Mononuclear cell (primary cell): ENCODE measurements at regions not wholly inside any gene's neighbourhood (a gene's known extent, or its start where the extent isn't known, plus 50 kb on each side); places are given as distances from the start of the nearest gene placed in this dataset.

Source experiments
- H3K27me3 ChIP-seq: 2 replicates; pipeline ENCODE4 v1.6.0; 2011; ENCODE audit warnings: low read length, control low read depth; ENCODE audit not compliant: insufficient read depth
- H3K4me1 ChIP-seq: 2 replicates; pipeline ENCODE4 v1.5.1; 2011; ENCODE audit warnings: mild to moderate bottlenecking, low read length, control low read depth; ENCODE audit not compliant: insufficient read depth
- H3K4me3 ChIP-seq: 2 replicates; pipeline ENCODE4 v1.5.1; 2011; ENCODE audit warnings: mild to moderate bottlenecking, low read length, moderate library complexity
- H3K9me3 ChIP-seq: 2 replicates; pipeline ENCODE4 v1.5.1; 2011; ENCODE audit warnings: low read depth, mild to moderate bottlenecking, control low read depth, low read length

GRCh38 chr10:129392855-129393254 lies 74.2 kb upstream of the MGMT start:
- H3K4me1 ChIP-seq, result no peaks in the 10 kb centered on the region
- H3K9me3 ChIP-seq, result no peaks in the 10 kb centered on the region
- no peak overlapping the region for H3K4me3 ChIP-seq
- H3K27me3 ChIP-seq, result no peaks in the 10 kb centered on the region

DNA sequence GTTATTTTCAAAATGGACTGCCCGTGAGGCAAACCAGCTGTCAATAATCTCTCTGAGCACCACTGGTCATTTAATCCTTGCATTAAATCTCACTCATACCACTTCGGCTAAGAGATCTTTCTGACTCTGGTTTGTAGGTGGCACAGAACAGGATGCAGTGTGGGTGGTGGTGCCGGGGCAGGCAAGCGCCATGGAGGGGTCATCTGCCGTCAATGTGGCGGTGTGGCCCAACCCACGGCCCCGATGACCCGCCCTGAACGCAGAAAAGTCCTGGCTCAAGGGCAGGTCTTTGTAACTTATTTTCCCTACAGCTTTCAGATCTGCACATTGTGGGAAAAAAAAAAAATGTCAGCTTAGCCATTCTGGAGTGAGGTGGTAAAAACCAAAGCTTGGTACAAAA lies 73.2 kb upstream of the MGMT start:
- Histone ChIP-seq H3K4me1 (no peaks in the 10 kb centered on the region), H3K27me3 (no peaks in the 10 kb centered on the region), H3K4me3 (no peak overlapping the region), H3K9me3 (no peaks in the 10 kb centered on the region)

DNA sequence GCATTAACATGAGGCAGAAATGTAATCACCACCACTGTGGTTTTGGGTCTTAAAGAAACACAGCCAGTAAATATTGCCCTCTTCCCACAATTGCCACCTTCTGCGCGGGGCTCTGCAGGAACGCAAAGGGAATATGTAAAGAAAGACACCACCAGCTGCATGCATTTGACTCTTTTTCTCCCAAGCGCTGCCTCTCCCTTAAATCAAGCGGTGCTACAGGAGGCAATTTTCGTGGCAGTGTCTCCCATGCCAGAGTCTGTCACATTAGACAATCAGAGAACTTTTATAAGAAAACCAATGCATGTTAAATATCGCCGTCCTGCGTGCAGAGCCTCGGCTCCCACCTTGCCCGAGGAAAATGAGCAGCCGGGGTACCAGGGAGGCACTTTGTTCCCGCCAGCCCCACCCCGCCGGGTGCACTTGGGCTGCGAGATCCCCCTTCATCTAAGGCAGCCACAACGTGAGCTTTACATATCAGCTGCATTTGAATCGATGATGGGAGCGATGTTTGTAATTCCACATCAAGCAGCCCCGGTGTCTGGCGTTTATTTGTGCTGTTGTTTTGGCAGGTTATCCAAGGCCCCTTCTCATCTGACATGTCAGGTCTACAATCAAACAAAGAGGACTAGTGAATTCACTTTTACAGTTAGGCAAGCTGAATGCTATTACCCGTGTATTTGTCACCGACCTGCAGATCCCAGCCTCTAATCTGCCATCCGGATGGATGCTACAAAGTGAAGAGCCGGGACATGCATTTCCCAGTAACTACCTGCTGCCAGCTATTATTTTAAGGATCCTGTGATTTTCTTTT lies 72.3 kb upstream of the MGMT start:
- Histone ChIP-seq H3K4me1 (no peaks in the 10 kb centered on the region), H3K9me3 (no peaks in the 10 kb centered on the region), H3K27me3 (no peaks in the 10 kb centered on the region), H3K4me3 (no peak overlapping the region)

GRCh38 chr10:129396021-129396722 lies 70.9 kb upstream of the MGMT start:
- Histone ChIP-seq H3K27me3 (no peaks in the 10 kb centered on the region), H3K4me3 (no peak overlapping the region), H3K9me3 (no peaks in the 10 kb centered on the region)

DNA sequence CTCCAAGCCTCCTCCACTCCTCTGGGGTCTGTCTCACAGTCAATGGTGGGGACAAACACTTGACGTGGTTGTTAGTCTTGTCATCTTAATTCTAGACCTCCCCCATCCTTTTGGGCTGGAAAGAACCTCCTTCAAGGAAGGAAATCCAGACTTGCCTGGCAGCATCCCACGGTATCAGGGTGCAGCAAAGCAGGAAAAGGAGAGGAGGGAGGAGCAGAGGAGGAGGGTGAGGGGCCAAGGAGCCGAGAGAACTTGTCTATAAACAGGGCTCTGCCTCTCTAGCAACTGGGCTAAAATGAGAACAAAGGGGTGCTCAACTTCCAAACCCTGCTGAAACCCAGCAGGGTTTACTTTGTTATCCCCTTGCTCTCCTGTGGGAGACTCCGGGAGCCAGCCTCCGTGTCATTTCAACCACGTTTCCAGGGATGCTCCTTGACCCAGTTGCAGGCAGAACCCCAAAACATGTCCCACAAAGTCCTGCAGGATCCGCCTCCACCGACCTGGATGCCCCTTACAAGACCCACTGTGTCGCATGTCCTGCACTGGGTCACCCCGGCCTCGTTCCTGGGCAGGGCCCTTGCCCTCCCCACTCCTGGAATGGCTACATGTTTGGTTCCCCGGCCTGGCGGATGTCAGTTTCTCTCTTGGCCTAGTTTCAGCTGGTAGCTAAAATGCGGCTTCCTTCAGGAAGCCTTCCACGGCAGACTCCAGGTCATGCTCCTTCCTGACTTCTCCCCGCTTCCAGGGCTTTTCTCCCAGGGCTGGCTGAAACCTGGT lies 69.7 kb upstream of the MGMT start:
- no peaks in the 10 kb centered on the region for H3K4me1 ChIP-seq
- no peaks in the 10 kb centered on the region for H3K9me3 ChIP-seq
- H3K4me3 ChIP-seq, result no peak overlapping the region
- H3K27me3 ChIP-seq, result no peaks in the 10 kb centered on the region

More at GRCh38 chr10:129396021-129396722, 70.9 kb upstream of the MGMT start:
- no peaks in the 10 kb centered on the region for H3K4me1 ChIP-seq

DNA sequence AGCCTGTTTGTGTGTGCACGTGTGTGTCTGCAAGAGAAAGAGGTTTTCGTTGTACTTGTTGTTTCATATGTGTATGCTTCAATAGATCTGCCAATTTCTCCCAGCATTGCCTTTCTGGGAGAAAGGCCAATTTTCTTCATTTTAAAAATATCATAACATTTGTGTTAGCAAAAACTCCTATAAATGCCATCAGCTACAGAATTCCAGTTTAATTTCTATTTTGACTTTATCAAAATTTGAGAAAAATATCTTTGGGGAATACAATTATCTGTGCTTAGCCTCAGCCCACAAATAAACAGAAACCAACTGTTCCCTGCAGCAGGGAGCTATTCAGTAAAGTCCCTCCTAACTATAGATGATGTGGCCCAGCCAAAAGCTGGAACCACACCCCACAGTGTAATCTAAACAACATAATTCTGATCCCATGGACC lies 68.3 kb upstream of the MGMT start:
- no peaks in the 10 kb centered on the region for H3K9me3 ChIP-seq
- no peak overlapping the region for H3K4me3 ChIP-seq
- no peaks in the 10 kb centered on the region for H3K4me1 ChIP-seq
- H3K27me3 ChIP-seq, result no peaks in the 10 kb centered on the region

GRCh38 chr10:129400426-129400825 lies 66.6 kb upstream of the MGMT start:
- Histone ChIP-seq H3K4me1 (no peaks in the 10 kb centered on the region), H3K4me3 (no peak overlapping the region), H3K9me3 (no peaks in the 10 kb centered on the region), H3K27me3 (no peaks in the 10 kb centered on the region)

- no peak overlapping the region for H3K4me3 ChIP-seq
- H3K27me3 ChIP-seq, result no peaks in the 10 kb centered on the region
- no peaks in the 10 kb centered on the region for H3K9me3 ChIP-seq
- H3K4me1 ChIP-seq, result no peaks in the 10 kb centered on the region
Measured at GRCh38 chr10:129402459-129402858, 64.6 kb upstream of the MGMT start.

GRCh38 chr10:129404091-129404490 lies 63.0 kb upstream of the MGMT start:
- Histone ChIP-seq H3K27me3 (no peaks in the 10 kb centered on the region), H3K9me3 (no peaks in the 10 kb centered on the region), H3K4me1 (no peaks in the 10 kb centered on the region), H3K4me3 (no peak overlapping the region)

GRCh38 chr10:129405389-129405788 lies 61.7 kb upstream of the MGMT start:
- H3K4me3 ChIP-seq, result no peak overlapping the region
- no peaks in the 10 kb centered on the region for H3K9me3 ChIP-seq
- no peaks in the 10 kb centered on the region for H3K27me3 ChIP-seq
- H3K4me1 ChIP-seq, result no peaks in the 10 kb centered on the region

GRCh38 chr10:129410688-129411392 lies 56.2 kb upstream of the MGMT start:
- no peaks in the 10 kb centered on the region for H3K27me3 ChIP-seq
- H3K4me1 ChIP-seq, result no peaks in the 10 kb centered on the region
- no peaks in the 10 kb centered on the region for H3K9me3 ChIP-seq
- no peak overlapping the region for H3K4me3 ChIP-seq

DNA sequence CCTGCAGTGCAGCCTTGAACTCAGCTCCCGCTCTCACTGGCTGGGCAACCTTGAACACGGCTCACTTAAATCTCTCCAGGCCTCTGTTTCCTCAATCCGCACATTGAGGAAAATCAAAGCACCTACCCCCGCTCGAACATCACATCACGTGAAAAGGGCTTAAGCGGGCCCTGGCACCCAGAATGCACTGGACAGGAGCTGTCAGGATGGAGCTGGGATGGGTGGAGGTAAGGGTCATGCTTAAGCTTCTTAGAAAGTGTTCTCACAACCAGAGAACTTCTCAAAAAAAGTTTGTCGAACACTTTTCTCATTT lies 55.7 kb upstream of the MGMT start:
- Histone ChIP-seq H3K9me3 (no peaks in the 10 kb centered on the region), H3K4me3 (no peak overlapping the region), H3K4me1 (no peaks in the 10 kb centered on the region), H3K27me3 (no peaks in the 10 kb centered on the region)

DNA sequence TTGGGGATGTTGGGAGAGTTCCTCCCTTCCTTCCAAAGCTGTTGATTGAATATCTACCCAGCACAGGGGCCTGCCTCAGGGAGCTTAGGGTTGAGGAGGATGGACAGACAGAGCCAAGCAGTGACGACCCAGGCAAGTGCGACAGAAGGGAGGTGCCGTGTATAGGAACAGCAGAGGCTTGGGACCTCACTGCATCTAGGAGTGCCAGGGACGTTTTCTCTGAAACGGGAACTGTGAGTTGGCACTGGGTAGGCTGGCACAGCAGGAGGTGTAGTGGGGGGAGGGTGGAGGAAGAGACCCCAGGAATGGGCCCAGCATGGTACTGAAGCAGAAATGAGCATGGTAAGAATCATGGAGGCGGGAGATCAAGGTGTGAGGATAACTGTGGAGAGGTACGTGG lies 55.3 kb upstream of the MGMT start:
- Histone ChIP-seq H3K27me3 (no peaks in the 10 kb centered on the region), H3K4me1 (no peaks in the 10 kb centered on the region), H3K9me3 (no peaks in the 10 kb centered on the region), H3K4me3 (no peak overlapping the region)

DNA sequence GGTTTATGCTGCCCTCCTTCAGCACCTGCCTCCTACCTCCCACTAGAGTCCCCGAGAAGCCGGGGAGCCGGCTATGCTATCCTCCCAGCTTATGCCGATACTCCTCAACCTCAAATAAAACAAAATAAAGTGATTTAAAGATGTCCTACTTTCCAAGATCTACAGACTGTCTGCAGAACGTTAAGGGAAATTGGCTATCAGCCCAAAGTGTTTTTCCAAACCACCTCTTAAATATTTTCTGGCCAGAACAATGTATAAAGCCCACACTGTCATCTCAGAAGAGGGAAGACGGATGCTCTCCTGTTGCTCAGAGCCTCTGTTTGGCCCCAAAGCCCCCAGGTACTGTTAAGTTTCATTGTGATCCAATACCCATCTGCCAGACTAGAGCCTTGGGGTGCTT lies 54.0 kb upstream of the MGMT start:
- Histone ChIP-seq H3K9me3 (no peaks in the 10 kb centered on the region), H3K27me3 (no peaks in the 10 kb centered on the region), H3K4me3 (no peak overlapping the region), H3K4me1 (no peaks in the 10 kb centered on the region)
